ENCODE measurements at regions not wholly inside any gene's neighbourhood (a gene's known extent, or its start where the extent isn't known, plus 50 kb on each side); places are given as distances from the start of the nearest gene placed in this dataset.

GRCh38 chr11:71181566-71181965 is 70.8 kb downstream of the SHANK2 start:
- TF ChIP-seq, protein P1, sequence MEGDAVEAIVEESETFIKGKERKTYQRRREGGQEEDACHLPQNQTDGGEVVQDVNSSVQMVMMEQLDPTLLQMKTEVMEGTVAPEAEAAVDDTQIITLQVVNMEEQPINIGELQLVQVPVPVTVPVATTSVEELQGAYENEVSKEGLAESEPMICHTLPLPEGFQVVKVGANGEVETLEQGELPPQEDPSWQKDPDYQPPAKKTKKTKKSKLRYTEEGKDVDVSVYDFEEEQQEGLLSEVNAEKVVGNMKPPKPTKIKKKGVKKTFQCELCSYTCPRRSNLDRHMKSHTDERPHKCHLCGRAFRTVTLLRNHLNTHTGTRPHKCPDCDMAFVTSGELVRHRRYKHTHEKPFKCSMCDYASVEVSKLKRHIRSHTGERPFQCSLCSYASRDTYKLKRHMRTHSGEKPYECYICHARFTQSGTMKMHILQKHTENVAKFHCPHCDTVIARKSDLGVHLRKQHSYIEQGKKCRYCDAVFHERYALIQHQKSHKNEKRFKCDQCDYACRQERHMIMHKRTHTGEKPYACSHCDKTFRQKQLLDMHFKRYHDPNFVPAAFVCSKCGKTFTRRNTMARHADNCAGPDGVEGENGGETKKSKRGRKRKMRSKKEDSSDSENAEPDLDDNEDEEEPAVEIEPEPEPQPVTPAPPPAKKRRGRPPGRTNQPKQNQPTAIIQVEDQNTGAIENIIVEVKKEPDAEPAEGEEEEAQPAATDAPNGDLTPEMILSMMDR (IDR thresholded peaks at IDR 0.05), result no peak
- no peak for TF ChIP-seq POLR2A (IDR thresholded peaks at IDR 0.05)

Data from sigmoid colon (tissue), 3 donors.